ENCODE measurements at regions not wholly inside any gene's neighbourhood (a gene's known extent, or its start where the extent isn't known, plus 50 kb on each side); places are given as distances from the start of the nearest gene placed in this dataset.

- H3K27ac ChIP-seq: no peak overlapping the region
- H3K36me3 ChIP-seq: no peaks in the 10 kb centered on the region
- DNase-seq (no peak), ATAC-seq (no peak)
- H3K9me3 ChIP-seq: no peaks in the 10 kb centered on the region
- H3K4me1 ChIP-seq: no peaks in the 10 kb centered on the region
- TF ChIP-seq CTCF (IDR thresholded peaks at IDR 0.05): no peak
- intact Hi-C loops (cut with DNase I): no loop called here
- no peaks in the 10 kb centered on the region for H3K27me3 ChIP-seq
- H3K4me3 ChIP-seq: no peak overlapping the region
These were observed 89.3 kb upstream of the JAG1 start for GRCh38 chr20:10763112-10763511.

GRCh38 chr20:10769700-10770099 lies 95.9 kb upstream of the JAG1 start:
- ATAC-seq (no peak), DNase-seq (no peak)
- Histone ChIP-seq H3K27me3 (no peaks in the 10 kb centered on the region), H3K36me3 (no peaks in the 10 kb centered on the region), H3K9me3 (no peaks in the 10 kb centered on the region), H3K4me1 (no peaks in the 10 kb centered on the region), H3K27ac (no peak overlapping the region), H3K4me3 (no peak overlapping the region)
- no peak for TF ChIP-seq CTCF (IDR thresholded peaks at IDR 0.05)
- intact Hi-C loops (cut with DNase I): no loop called here

DNA sequence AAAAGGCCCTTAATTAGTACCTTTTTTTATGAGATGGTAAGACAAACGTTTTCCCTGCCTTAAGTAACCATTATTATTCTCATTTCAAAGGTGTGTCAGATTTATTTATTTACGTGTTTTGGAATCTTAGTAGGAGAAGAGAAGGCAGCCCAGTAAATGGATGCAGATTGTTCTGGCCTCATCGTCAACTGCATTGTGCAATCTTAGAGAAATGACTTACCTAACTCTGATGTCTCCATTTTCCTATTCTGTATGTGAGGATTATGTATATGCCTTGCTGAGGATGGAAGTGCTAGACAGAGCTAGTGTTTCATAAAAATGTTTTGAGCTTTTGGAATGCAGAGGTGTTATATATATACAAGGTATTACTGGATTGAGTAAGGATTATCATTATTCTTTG lies 97.0 kb upstream of the JAG1 start:
- DNase-seq: no peak
- no peak for TF ChIP-seq CTCF (IDR thresholded peaks at IDR 0.05)

GRCh38 chr20:10771435-10772140 lies 97.8 kb upstream of the JAG1 start:
- ATAC-seq (no peak), DNase-seq (no peak)
- Histone ChIP-seq H3K4me3 (no peak overlapping the region), H3K9me3 (no peaks in the 10 kb centered on the region), H3K4me1 (no peaks in the 10 kb centered on the region), H3K27me3 (no peaks in the 10 kb centered on the region), H3K27ac (no peak overlapping the region), H3K36me3 (no peaks in the 10 kb centered on the region)
- no peak for TF ChIP-seq CTCF (IDR thresholded peaks at IDR 0.05)
- intact Hi-C loops (cut with DNase I): no loop called here

More for the DNA sequence above, 97.0 kb upstream of the JAG1 start:
- Histone ChIP-seq H3K9me3 (no peaks in the 10 kb centered on the region), H3K4me3 (no peak overlapping the region), H3K36me3 (no peaks in the 10 kb centered on the region), H3K27ac (no peak overlapping the region), H3K27me3 (no peaks in the 10 kb centered on the region), H3K4me1 (no peaks in the 10 kb centered on the region)
- no peak for ATAC-seq
- intact Hi-C loops (cut with DNase I): no loop called here

DNA sequence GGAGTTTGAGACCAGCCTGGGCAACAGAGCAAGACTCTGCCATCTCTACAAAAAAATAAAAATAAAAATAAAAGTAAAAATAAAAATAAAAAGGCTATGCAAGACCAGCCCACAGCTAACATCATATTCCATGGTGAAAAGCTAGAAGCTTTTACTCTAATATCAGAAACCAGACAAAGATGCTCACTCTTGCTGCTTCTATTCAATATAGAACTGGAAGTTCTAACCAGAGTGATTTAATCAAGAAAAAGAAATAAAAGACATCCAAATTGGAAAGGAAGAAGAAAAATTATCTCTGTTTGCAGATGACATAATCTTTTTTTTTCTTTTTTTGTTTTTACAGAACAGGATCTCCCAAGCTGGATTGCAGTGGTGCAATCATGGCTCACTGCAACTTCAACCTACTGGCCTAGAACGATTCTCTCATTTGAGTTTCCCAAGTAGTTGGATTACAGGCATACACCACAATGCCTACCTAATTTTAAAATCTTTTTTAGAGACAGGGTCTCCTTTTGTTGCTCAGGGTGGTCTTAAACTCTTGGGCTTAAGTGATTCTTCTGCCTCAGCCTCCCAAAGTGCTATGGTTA lies 100.7 kb upstream of the JAG1 start:
- no peaks in the 10 kb centered on the region for H3K4me1 ChIP-seq
- TF ChIP-seq CTCF (IDR thresholded peaks at IDR 0.05): no peak
- no peak overlapping the region for H3K27ac ChIP-seq
- H3K9me3 ChIP-seq: no peaks in the 10 kb centered on the region
- intact Hi-C loops (cut with DNase I): no loop called here
- H3K27me3 ChIP-seq: no peaks in the 10 kb centered on the region
- ATAC-seq (no peak), DNase-seq (no peak)
- H3K36me3 ChIP-seq: no peaks in the 10 kb centered on the region
- H3K4me3 ChIP-seq: no peak overlapping the region
